ENCODE measurements at regions not wholly inside any gene's neighbourhood (a gene's known extent, or its start where the extent isn't known, plus 50 kb on each side); places are given as distances from the start of the nearest gene placed in this dataset.

DNA sequence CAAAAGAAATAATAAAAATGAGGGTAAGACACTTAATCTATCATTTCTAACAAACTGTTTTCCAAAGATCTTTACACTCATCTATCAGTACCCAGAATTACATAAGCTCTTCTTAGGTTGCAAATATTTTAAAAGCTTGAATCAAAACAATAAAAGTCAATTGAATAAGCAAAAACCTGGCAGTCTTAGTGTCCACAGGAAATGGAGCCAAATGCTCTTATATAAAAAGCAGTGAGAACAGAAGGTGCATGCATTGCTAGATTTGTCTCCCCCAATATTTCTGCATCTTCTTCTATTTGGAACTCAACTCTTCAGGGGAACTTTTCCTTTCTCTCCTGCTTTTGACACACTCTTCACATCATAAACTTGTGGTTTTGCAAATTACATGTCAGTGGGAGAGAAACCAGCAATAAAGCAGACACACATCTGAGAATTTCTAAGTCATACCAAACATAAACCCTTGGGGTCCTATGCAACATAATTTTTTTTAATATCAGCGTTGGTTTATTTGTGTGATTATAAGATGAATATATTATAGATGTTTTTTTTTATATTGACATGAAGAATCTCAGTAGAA, 343.9 kb upstream of the ACVR2A start:
- Histone ChIP-seq H3K27ac (no peak overlapping the region), H3K4me3 (no peak overlapping the region), H3K4me1 (no peaks in the 10 kb centered on the region), H3K36me3 (no peaks in the 10 kb centered on the region), H3K27me3 (no peaks in the 10 kb centered on the region), H3K9me3 (no peaks in the 10 kb centered on the region)
- TF ChIP-seq POLR2AphosphoS5 (IDR thresholded peaks at IDR 0.05) (no peak), POLR2A (IDR thresholded peaks at IDR 0.05) (no peak), EP300 (IDR thresholded peaks at IDR 0.05) (no peak)
- TF ChIP-seq, protein P1, sequence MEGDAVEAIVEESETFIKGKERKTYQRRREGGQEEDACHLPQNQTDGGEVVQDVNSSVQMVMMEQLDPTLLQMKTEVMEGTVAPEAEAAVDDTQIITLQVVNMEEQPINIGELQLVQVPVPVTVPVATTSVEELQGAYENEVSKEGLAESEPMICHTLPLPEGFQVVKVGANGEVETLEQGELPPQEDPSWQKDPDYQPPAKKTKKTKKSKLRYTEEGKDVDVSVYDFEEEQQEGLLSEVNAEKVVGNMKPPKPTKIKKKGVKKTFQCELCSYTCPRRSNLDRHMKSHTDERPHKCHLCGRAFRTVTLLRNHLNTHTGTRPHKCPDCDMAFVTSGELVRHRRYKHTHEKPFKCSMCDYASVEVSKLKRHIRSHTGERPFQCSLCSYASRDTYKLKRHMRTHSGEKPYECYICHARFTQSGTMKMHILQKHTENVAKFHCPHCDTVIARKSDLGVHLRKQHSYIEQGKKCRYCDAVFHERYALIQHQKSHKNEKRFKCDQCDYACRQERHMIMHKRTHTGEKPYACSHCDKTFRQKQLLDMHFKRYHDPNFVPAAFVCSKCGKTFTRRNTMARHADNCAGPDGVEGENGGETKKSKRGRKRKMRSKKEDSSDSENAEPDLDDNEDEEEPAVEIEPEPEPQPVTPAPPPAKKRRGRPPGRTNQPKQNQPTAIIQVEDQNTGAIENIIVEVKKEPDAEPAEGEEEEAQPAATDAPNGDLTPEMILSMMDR (IDR thresholded peaks at IDR 0.05): no peak
- DNase-seq (ENCODE audit: low spot score in 2 of 2): no peak
- WGBS: 66% methylated on average over 1 of the region's 1 CpG

DNA sequence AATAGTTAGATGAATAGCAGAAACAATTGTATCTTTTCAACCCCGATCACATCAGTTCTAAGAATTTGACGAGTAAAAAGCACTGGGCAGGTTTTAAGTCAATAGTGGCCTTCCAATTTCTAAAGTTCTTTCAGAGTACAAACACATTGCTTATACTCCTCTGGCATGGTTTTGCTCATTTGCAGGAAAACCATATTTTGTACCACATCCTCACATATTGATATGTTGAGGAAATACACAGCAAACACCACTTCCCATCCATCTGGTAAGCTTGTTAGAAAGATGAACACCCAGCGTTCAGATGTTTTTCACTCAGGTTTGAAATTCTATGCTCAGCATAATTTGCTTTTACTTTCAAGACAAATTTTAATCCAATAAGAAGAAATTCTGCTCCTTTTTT, 344.6 kb upstream of the ACVR2A start:
- TF ChIP-seq, protein P1 (IDR thresholded peaks at IDR 0.05): no peak
- TF ChIP-seq POLR2A (IDR thresholded peaks at IDR 0.05) (no peak), EP300 (IDR thresholded peaks at IDR 0.05) (no peak), POLR2AphosphoS5 (IDR thresholded peaks at IDR 0.05) (no peak)
- no peaks in the 10 kb centered on the region for H3K9me3 ChIP-seq
- H3K4me1 ChIP-seq: no peaks in the 10 kb centered on the region
- H3K4me3 ChIP-seq: no peak overlapping the region
- no peak overlapping the region for H3K27ac ChIP-seq
- 72% methylated on average over 3 of the region's 3 CpGs for WGBS
- H3K27me3 ChIP-seq: no peaks in the 10 kb centered on the region
- H3K36me3 ChIP-seq: no peaks in the 10 kb centered on the region
- no peak for DNase-seq (ENCODE audit: low spot score in 2 of 2)

DNA sequence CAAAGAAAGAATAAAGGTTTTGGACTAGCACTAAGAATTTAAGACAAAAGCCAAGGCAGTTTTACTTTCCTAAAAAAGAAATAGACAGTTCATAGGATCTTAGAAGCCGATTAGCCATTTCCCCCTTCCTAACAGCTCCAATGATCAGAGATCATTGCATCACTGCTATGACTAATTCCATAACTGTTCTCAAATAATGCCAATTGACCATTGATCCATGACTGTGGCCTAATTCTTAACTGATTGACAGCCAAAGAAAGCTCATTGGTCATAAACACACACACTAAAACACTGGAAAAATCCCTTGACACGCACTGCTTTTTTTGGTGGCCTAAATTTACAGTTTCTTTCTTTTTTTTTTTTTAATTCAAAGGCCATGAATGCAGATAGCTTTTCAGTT, 345.0 kb upstream of the ACVR2A start:
- Histone ChIP-seq H3K9me3 (no peaks in the 10 kb centered on the region), H3K4me3 (no peak overlapping the region), H3K27ac (no peak overlapping the region), H3K36me3 (no peaks in the 10 kb centered on the region), H3K4me1 (no peaks in the 10 kb centered on the region), H3K27me3 (no peaks in the 10 kb centered on the region)
- TF ChIP-seq POLR2A (IDR thresholded peaks at IDR 0.05): no peak
- no peak for TF ChIP-seq EP300 (IDR thresholded peaks at IDR 0.05)
- no peak for TF ChIP-seq POLR2AphosphoS5 (IDR thresholded peaks at IDR 0.05)
- DNase-seq (ENCODE audit: low spot score in 2 of 2): no peak
- WGBS: 66% methylated on average over 2 of the region's 2 CpGs

DNA sequence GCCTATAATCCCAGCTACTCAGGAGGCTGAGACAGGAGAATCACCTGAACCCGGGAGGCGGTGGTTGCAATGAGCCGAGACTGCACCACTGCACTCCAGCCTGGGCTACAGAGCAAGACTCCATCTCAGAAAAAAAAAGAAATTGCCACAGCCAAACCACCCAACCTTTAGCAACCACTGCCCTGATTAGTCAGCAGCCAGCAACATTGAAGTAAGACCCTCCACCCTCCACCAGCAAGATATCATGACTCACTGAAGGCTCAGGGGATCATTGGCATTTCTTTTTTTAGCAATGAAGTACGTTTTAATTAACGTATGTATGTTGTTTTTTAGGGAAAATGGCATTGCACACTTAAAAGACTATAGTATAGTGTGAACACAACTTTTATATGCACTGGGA, 349.1 kb upstream of the ACVR2A start:
- TF ChIP-seq, protein P1 (IDR thresholded peaks at IDR 0.05): no peak
- TF ChIP-seq POLR2A (IDR thresholded peaks at IDR 0.05) (no peak), EP300 (IDR thresholded peaks at IDR 0.05) (no peak), POLR2AphosphoS5 (IDR thresholded peaks at IDR 0.05) (no peak)
- WGBS: 91% methylated on average over 5 of the region's 5 CpGs

DNA sequence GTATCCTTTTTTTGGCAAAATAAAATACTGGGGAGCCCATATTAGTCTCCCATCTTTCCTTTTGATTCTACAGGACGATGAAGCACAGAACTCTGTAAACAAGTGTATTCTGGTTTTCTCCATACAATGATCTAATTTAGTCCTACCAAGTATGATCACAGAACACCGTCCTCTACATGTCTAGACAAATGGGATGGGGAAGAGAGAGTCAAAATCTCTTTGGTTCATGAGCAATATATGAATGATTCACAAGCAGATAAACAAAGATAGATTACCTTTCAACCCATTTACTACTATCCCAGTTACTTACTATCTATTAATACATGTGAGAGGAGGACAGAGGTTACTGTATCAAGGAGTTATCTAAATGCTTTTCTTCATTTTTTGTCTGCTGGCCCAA, 352.4 kb upstream of the ACVR2A start:
- H3K36me3 ChIP-seq: no peaks in the 10 kb centered on the region
- no peak overlapping the region for H3K4me3 ChIP-seq
- no peaks in the 10 kb centered on the region for H3K4me1 ChIP-seq
- no peaks in the 10 kb centered on the region for H3K27me3 ChIP-seq
- DNase-seq (ENCODE audit: low spot score in 2 of 2): no peak
- WGBS: 79% methylated on average over 2 of the region's 2 CpGs
- H3K27ac ChIP-seq: no peak overlapping the region
- TF ChIP-seq EP300 (IDR thresholded peaks at IDR 0.05): no peak
- TF ChIP-seq POLR2A (IDR thresholded peaks at IDR 0.05): no peak
- TF ChIP-seq, protein P1 (IDR thresholded peaks at IDR 0.05): no peak
- TF ChIP-seq POLR2AphosphoS5 (IDR thresholded peaks at IDR 0.05): no peak
- H3K9me3 ChIP-seq: no peaks in the 10 kb centered on the region

More for the DNA sequence above, 349.1 kb upstream of the ACVR2A start:
- no peaks in the 10 kb centered on the region for H3K9me3 ChIP-seq
- H3K4me1 ChIP-seq: no peaks in the 10 kb centered on the region
- no peak overlapping the region for H3K27ac ChIP-seq
- H3K4me3 ChIP-seq: no peak overlapping the region
- H3K27me3 ChIP-seq: no peaks in the 10 kb centered on the region
- no peak for DNase-seq (ENCODE audit: low spot score in 2 of 2)
- no peaks in the 10 kb centered on the region for H3K36me3 ChIP-seq

DNA sequence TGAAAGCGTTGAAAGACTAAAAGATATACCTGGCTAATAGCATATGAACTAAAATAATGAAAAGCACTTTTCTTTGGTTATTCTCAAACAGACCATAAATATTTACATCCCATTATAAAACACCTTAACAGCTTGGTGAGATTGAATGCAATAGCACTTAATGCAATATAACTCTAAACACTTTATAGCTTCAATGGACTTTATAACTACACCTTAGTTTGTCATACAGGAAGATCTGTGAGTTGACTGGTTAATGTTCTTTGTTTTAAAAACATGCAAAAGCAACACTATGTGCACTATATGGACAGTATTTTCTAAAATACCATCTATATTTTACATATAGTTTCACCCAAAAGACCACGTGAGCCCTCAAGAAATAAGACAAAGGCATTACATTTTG, 353.3 kb upstream of the ACVR2A start:
- H3K27me3 ChIP-seq: no peaks in the 10 kb centered on the region
- TF ChIP-seq, protein P1 (IDR thresholded peaks at IDR 0.05): no peak
- TF ChIP-seq POLR2A (IDR thresholded peaks at IDR 0.05): no peak
- no peak for TF ChIP-seq POLR2AphosphoS5 (IDR thresholded peaks at IDR 0.05)
- TF ChIP-seq EP300 (IDR thresholded peaks at IDR 0.05): no peak
- no peak overlapping the region for H3K27ac ChIP-seq
- WGBS: 96% methylated on average over 2 of the region's 2 CpGs
- no peak for DNase-seq (ENCODE audit: low spot score in 2 of 2)
- H3K4me3 ChIP-seq: no peak overlapping the region
- H3K36me3 ChIP-seq: no peaks in the 10 kb centered on the region
- no peaks in the 10 kb centered on the region for H3K9me3 ChIP-seq
- H3K4me1 ChIP-seq: no peaks in the 10 kb centered on the region

Data from suprapubic skin (tissue), 4 donors.